ENCODE measurements at regions not wholly inside any gene's neighbourhood (a gene's known extent, or its start where the extent isn't known, plus 50 kb on each side); places are given as distances from the start of the nearest gene placed in this dataset.

GRCh38 chr9:107720501-107720900 lies 230.9 kb upstream of the KLF4 start:
- H3K4me3 ChIP-seq (IDR thresholded peaks at IDR 0.05; ENCODE audit: insufficient read depth, low read depth, low read length) = no peak overlapping the region
- H4K20me1 ChIP-seq (ENCODE audit: insufficient read depth) = no peaks in the 10 kb centered on the region
- no peaks in the 10 kb centered on the region for H3K4me1 ChIP-seq (ENCODE audit: low read depth, poor library complexity, severe bottlenecking)
- TF ChIP-seq CTCF (conservative IDR thresholded peaks at IDR 0.05; ENCODE audit: low read depth, low read length) = no peak
- H3K9ac ChIP-seq = no peak overlapping the region
- H2AFZ ChIP-seq (ENCODE audit: low read depth) = no peak overlapping the region
- no peaks in the 10 kb centered on the region for H3K27me3 ChIP-seq (ENCODE audit: insufficient read depth, low read depth)
- no peak overlapping the region for H3K4me2 ChIP-seq
- H3K79me2 ChIP-seq (ENCODE audit: insufficient read depth, low read depth) = no peaks in the 10 kb centered on the region
- no peak overlapping the region for H3K27ac ChIP-seq
- no peaks in the 10 kb centered on the region for H3K36me3 ChIP-seq (ENCODE audit: insufficient read depth)

GRCh38 chr9:107717529-107718314 lies 228.2 kb upstream of the KLF4 start:
- Histone ChIP-seq H3K9ac (no peak overlapping the region), H3K79me2 (ENCODE audit: insufficient read depth, low read depth) (no peaks in the 10 kb centered on the region), H2AFZ (ENCODE audit: low read depth) (no peak overlapping the region), H3K4me3 (IDR thresholded peaks at IDR 0.05; ENCODE audit: insufficient read depth, low read depth, low read length) (no peak overlapping the region), H3K36me3 (ENCODE audit: insufficient read depth) (no peaks in the 10 kb centered on the region), H3K4me1 (ENCODE audit: low read depth, poor library complexity, severe bottlenecking) (no peaks in the 10 kb centered on the region), H4K20me1 (ENCODE audit: insufficient read depth) (no peaks in the 10 kb centered on the region), H3K27me3 (ENCODE audit: insufficient read depth, low read depth) (no peaks in the 10 kb centered on the region), H3K27ac (no peak overlapping the region), H3K4me2 (no peak overlapping the region)
- TF ChIP-seq CTCF (conservative IDR thresholded peaks at IDR 0.05; ENCODE audit: low read depth, low read length) = no peak

GRCh38 chr9:107715740-107716139 lies 226.2 kb upstream of the KLF4 start:
- Histone ChIP-seq H4K20me1 (ENCODE audit: insufficient read depth) (no peaks in the 10 kb centered on the region), H3K36me3 (ENCODE audit: insufficient read depth) (no peaks in the 10 kb centered on the region), H3K79me2 (ENCODE audit: insufficient read depth, low read depth) (no peaks in the 10 kb centered on the region), H3K4me3 (IDR thresholded peaks at IDR 0.05; ENCODE audit: insufficient read depth, low read depth, low read length) (no peak overlapping the region), H3K4me2 (no peak overlapping the region), H2AFZ (ENCODE audit: low read depth) (no peak overlapping the region), H3K4me1 (ENCODE audit: low read depth, poor library complexity, severe bottlenecking) (no peaks in the 10 kb centered on the region), H3K27ac (no peak overlapping the region), H3K9ac (no peak overlapping the region), H3K27me3 (ENCODE audit: insufficient read depth, low read depth) (no peaks in the 10 kb centered on the region)
- no peak for TF ChIP-seq CTCF (conservative IDR thresholded peaks at IDR 0.05; ENCODE audit: low read depth, low read length)

- no peaks in the 10 kb centered on the region for H3K79me2 ChIP-seq (ENCODE audit: insufficient read depth, low read depth)
- no peaks in the 10 kb centered on the region for H3K36me3 ChIP-seq (ENCODE audit: insufficient read depth)
- H3K27me3 ChIP-seq (ENCODE audit: insufficient read depth, low read depth) = no peaks in the 10 kb centered on the region
- no peaks in the 10 kb centered on the region for H4K20me1 ChIP-seq (ENCODE audit: insufficient read depth)
- H3K9ac ChIP-seq = no peak overlapping the region
- no peak overlapping the region for H2AFZ ChIP-seq (ENCODE audit: low read depth)
- H3K4me3 ChIP-seq (IDR thresholded peaks at IDR 0.05; ENCODE audit: insufficient read depth, low read depth, low read length) = no peak overlapping the region
- H3K4me2 ChIP-seq = no peak overlapping the region
- no peak for TF ChIP-seq CTCF (conservative IDR thresholded peaks at IDR 0.05; ENCODE audit: low read depth, low read length)
- no peaks in the 10 kb centered on the region for H3K4me1 ChIP-seq (ENCODE audit: low read depth, poor library complexity, severe bottlenecking)
- no peak overlapping the region for H3K27ac ChIP-seq
Measured at GRCh38 chr9:107713470-107713869, 223.9 kb upstream of the KLF4 start.

Data from KMS-11 (cell line).